CD4-positive, alpha-beta T cell treated with Interferon gamma for 1 hour (primary cell): ENCODE measurements at regions not wholly inside any gene's neighbourhood (a gene's known extent, or its start where the extent isn't known, plus 50 kb on each side); places are given as distances from the start of the nearest gene placed in this dataset.
"Not testable (repeated sequence)": the region's sequence is repeated elsewhere in the genome, so short reads cannot be mapped to it uniquely, and the experiment has no call there.

ENCODE experiments used
- DNase-seq: peaks from one replicate; pipeline ENCODE4 v3.0.0-alpha.2; 2020

DNA sequence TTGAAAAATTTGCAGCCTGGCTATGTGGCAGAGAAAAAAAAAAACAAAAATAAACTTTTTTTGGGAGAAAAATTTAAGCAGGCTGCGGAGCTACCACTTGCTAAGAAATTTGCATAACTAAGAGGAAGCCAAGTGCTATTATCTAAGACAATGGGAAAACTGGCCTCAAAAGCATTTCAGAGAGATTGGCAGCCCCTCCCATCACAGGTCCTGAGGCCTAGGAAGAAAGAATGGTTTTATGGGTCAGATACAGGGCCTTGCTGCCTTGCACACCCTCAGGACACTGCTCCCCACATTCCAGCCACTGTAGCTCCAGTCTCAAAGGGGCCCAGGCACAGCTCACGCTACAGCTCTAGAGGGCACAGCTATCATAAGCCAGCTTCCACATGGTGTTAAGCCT, 777.9 kb downstream of the TENT5A start:
- no peak for DNase-seq

DNA sequence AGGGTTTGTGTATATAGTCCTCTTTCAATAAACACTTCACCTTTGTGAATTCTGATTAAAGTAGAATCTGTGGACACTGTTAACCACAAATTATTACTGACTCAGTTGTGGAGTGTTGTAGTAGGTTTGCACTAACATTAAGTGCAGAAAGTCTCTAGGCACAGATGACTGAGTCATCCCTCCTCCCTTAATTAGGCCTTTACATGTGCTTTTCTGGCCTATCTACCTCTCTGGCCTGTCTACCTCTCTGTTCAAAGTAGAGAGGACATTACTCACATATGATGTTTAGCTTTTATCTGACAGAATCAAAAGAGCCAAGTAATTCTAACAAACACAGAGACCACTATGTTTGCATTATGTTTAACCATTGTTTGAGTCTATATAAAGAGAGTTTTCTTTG, 783.0 kb downstream of the TENT5A start:
- no peak for DNase-seq

DNA sequence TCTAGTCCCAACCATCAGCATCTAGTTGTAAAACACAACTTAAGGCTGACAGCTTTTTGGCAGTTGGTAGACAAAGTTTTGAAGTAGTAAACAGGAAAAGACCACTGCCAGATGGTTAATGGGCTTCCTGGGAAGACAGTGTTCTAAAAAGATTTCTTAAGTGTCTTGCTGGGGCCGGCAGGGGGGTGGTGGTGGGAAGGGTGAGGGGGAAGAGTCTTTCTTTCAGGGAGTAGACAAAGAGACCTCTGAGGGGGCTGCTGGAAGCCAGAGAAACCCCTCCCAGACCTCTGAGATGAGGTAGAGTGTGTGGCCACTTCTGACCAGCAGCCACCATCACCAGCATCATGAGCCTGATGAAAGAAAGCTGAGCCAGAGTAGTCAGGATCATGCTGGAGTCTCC, 784.9 kb downstream of the TENT5A start:
- DNase-seq: no peak

DNA sequence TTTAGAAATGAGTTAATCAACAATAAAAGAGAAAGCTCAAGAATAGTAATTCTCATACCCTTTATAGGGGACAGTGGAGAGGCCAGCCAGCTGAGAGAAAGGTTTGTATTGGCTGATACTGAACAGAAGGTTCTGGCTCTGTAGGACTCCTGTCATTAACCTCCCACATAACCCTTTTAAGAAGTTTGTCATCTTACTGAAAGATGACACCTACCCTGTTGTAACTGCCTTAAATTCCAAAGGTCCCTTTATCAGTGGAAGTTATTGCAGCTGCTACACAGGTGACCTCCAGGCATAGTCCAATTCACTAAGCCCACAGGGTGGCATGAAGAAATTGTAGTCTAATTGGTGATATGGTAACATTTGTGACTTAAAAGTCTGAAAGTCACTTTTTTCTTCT, 790.1 kb downstream of the TENT5A start:
- DNase-seq: no peak

DNA sequence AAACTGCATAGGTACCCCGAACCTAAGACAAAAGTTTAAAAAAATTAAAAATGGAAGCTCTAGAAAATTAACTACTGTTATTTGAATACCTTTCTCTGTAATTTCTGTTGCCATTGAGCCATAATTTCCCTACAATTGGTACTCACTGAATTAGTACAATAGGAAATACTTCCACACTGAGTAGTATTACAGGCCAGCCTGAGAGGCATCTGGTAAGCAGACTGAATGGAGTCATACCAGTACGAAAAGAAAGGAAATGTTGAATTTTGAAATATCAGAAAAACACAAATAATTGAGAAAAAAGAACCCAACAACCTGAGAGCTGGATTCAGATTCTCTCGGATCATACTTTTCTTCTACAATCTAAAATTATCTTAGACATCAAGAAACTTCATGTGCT, 791.3 kb downstream of the TENT5A start:
- no peak for DNase-seq

DNA sequence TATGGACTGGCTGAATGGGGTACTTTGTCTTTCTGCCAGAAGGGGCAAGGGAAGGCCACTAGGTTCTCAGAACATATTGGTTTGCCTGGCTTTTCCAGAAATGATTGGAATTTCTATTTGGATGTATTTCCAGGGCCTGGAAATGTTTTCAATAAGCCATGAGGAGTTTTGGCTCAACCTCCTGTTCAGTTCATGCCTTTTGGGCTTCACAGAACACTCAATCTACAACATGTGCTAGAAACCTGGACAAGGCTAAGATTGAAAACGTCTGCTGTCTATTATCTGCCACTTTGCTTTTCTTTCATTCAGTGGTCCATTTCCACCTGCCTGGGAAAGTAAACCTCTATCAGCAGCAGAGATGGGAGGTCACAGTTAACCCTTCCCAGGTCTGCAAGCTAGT, 793.4 kb downstream of the TENT5A start:
- no peak for DNase-seq

DNA sequence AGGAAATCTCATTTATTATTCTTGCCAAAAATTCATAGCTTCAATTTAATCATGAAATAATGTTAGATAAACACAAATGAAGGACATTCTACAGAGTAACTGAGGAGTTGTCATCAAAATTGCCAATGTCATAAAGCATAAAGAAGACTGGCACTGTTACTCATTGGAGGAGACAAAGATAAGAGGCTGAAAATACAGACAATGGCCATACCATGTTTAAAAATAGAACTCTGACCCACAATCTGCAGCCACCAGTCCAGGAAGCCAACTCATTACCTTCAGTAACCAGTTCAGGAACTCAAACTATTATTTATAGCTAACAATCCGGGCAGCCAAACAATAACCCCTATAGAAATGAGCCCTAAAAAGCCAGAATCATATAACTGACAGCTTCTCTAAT, 795.6 kb downstream of the TENT5A start:
- no peak for DNase-seq

DNA sequence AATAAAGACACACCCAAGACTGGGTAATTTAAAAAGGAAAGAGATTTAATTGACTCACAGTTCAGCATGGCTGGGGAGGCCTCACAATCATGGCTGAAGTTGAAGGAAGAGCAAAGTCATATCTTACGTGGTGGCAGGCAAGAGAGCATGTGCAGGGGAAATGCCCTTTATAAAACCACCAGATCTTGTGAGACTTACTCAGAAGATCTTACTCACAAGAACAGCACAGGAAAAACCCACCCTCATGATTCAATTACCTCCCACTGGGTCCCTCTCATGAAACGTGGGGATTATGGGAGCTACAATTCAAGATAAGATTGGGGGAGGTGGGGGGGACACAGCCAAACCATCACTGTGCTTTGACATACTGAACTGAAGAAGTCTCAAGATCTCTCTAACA, 800.0 kb downstream of the TENT5A start:
- not testable (repeated sequence) for DNase-seq

DNA sequence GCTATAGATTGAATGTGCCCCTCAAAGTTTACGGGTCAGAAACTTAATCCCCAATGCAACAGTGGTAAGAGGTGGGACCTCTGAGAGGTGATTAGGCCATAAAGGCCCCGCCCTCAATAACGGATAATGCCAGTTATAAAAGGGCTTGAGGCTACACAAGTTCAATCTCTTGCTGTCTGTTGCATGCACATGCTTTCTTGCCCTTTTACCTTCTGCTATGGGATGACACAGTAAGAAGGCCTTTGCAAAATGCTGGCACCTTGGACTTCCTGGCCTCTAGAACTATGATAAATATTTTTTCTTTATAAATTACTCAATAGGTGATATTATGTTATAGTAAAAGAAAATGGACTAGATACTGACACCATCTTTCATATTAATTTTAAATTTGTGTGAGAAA, 806.1 kb downstream of the TENT5A start:
- DNase-seq: no peak

DNA sequence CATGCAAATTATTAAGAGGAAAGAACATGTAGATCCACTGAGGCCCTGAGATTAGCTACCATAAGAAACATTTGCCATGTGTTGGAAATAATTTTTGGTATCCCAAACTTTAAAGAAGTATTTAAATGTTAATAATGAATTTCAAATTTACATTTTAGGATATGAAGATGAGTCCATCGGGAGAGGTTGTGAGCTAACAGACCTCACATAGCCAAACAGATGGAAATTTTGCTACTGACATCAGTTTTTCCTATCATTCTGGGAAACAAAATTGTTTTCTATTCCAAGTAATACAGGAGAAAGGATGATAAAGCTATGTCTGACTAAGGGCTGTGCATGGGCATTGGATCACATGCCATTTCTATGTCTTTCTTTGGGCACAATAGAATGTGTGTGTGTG, 809.6 kb downstream of the TENT5A start:
- no peak for DNase-seq

DNA sequence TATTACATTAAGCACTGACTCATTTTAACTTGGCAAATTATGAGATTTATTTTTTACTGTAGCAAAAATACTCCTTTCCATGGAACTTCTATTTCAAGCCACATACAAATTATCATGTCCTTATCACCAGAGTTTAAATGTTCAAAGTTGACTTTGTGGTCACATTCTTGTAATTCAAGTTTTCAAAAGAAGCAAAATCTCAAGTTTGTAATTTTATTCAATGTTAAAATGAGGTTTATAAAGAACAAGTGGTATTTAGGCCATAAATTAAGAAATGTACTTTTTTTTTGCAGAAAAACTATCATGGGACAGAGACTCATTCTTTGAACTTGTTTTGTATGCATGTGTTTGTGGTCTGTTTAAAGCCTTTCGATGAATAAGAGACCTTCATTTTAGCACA, 811.5 kb downstream of the TENT5A start:
- no peak for DNase-seq

DNA sequence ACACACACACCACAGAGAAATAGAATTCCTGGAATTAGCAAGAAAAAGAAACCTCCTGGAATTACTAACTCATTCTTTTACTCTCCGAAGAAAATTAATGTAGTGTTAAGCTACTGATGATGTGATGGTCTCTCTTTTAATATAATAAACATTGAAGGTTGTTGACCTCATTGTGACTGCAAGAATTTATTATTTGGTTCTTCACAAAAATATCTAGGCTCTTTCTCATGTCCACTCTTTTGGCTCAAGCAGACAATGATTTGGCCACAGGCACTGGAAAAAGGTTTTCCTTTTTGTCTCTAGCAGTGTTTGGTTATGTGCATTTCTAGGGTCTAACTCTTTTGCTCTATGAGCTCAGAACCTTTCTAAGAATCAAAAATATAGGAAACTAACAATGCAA, 811.9 kb downstream of the TENT5A start:
- no peak for DNase-seq

DNA sequence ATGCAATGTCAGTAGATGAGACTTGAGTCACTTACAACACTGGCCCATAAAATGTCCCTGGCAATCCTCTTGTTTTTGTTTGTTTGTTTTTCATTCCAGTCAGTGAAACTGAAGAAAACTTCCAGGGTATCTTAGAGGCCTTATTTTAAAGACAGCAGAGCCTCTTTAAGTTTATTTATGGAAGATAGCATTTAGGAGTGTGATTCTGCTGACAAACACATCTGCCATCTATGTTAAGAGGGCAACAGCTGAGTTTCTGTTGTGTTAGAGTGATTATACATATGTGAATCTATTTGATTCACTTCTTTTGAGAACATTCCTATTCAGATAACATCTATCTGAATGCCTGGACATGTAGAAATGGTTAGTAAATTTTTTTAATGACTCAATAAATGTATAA, 812.6 kb downstream of the TENT5A start:
- no peak for DNase-seq

DNA sequence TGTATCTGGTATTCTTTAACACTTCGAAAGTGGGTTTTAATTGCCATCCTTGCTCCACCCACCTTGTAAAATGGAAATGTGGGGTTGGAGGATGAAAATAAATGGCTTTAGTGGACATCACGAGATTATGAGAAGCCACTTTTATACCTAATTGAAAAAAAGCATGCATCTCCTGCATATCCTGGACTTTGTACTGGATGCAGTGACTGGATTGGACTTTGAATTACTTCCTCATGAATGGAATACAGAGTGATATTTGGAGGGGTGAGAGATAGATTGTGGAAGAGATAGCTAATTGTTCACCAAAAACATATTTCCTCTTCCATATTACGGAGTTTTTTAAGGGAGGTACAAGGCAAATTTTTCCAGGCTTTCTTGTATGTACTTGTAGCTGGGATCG, 813.0 kb downstream of the TENT5A start:
- DNase-seq: no peak

DNA sequence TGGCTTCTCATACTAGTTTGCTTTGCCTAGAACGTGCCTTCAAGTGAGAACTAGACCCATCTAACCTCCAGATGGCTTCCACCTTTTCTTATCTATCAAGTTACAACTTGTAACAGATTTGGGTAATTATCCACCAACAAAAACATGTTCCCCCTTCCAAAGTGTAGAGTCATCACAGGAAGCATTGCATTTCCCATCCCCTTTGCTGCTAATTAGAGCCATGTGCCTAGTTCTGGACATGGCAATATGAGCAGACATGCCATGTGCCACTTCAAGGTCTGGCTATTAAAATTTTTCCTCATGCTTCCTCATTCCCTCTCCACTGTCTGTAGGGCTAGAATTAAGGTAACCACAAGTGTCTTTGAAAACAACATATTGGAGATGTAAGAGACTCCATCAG, 814.4 kb downstream of the TENT5A start:
- DNase-seq: no peak

DNA sequence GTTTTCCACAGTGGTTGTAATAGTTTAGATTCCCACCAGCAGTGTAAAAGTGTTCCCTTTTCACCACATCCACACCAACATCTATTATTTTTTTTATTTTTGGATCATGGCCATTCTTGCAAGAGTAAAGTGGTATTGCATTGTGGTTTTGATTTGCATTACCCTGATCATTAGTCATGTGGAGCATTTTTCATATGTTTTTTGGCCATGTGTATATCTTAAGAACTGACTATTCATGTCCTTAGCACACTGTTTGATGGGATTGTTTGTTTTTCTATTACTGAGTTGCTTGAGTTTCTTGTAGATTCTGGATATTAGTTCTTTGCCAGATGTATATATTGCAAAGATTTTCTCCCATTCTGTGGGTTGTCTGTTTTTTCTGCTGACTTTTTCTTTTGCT, 820.1 kb downstream of the TENT5A start:
- no peak for DNase-seq

DNA sequence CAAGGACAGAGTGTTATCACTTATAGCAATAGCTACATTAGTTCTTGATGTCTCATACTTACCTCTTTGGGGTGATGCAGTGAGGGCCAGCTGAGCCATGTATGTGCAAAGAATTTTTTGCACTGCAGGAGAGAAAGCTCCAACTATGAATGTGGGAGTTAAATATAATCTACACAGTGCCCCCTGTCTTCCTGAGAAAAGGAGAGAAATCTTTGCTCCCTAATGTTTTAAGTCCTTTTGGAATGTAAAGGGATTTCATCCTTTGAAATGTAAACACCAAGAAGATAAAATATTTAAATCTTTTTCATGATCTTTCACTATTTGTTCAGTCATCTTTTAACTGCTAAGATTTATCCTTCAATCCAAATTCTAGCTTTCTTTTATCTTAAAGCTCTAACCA, 822.1 kb downstream of the TENT5A start:
- no peak for DNase-seq

DNA sequence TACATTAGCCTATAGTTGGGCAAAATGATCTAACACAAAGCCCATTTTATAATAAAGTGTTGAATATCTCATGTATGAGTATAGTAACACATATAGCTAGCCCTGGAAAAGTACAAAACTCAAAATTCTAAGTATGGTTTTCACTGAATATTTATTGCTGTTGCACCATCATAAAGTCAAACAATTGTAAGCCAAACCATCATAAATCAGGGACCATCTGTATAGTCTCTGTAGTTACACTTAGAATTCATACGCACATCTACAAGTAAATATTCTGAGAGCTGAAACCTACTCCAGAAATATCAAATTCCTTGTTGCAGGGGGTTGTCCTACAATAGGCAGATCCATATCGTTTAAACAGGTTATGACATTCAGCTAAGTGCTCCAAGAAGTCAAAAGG, 817.3 kb downstream of the BCKDHB start:
- no peak for DNase-seq

DNA sequence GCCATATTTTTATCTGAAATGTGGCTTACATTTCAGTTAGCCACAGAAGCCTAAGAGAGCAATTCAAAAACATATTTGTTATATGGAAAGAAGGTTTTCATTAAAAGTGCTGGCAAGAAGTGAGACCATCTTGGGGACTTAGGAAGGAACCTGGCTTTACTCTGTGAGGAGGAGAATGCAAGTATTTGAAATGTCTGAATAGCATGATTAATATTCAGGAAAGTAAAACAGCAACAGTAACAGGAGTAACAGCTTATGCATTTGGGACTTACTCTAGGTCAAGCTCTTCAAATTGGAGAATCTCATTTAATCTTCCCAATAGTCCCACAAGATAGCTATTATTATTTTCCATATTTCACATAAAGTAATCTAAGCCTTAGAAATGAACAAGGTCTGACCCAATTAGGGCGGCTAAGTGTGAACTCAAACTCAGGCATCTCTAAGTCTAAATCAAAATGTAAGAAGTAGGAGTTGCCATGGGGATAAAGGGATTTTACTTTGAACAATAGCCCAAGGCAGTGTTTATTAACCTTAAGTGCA, 816.5 kb downstream of the BCKDHB start:
- no peak for DNase-seq

DNA sequence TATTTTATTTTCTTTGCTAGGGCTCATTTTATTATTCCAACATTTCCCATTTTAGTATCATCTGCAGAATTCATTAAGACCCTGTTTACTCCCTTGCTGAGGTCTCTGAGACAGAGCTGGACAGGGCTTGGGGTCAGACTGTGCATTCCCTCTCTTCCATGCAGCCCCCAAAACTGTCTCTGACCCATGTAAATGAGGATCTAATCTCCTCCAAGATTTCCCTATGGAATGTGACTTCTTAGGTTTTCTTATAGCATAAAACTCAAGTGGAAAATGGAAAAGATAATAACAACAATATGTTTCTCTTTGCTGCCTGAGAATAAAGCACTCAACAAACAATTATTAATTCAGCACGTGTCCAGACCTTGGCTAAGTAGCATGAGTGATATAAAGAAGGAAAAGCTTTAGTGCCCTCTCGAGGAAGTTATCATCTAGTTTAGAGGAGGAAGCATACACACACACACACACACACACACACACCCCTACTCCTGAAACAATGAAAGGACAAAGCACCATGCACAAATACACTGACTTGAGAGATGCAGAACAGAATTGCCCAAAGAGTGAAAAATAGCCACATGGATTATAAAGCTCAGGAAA, 815.5 kb downstream of the BCKDHB start:
- DNase-seq: no peak

DNA sequence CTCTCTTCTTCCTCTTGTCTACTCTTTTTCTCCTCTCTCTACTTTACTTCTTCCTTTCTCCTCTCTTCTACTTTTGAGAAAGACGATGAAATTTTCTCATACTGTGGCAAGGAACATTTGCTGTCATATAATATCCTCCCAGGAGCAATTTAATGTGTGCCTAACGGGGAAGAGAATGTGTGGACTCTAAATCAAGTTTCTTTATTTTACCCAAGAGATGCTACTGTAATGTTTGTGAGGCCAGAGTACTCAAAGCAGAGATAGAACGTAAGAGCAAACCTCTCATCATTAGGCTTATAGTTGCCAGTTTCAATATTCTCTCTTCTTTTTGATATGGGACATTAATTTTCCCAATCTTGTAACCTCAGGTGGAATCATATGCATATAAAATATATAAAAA, 801.4 kb downstream of the BCKDHB start:
- DNase-seq: no peak

DNA sequence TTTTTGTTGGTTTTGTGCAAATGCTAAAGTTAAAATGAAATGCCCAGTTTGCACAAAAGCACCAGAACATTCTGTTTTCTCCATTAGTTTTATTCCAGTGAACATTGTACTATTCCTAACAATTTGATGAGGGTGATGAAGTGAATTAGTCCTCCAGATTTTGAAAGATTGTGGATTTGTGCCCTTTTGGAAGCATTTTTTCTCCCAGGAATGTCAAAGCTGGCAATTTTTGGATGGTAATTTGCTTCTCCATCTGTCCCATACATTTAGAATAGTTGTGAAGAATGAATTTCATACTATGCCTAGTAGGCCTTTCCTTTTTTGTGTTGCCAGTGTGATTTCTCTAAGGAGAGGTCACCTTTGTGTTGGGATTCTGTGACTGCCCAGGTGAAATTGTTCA, 797.2 kb downstream of the BCKDHB start:
- DNase-seq: no peak

DNA sequence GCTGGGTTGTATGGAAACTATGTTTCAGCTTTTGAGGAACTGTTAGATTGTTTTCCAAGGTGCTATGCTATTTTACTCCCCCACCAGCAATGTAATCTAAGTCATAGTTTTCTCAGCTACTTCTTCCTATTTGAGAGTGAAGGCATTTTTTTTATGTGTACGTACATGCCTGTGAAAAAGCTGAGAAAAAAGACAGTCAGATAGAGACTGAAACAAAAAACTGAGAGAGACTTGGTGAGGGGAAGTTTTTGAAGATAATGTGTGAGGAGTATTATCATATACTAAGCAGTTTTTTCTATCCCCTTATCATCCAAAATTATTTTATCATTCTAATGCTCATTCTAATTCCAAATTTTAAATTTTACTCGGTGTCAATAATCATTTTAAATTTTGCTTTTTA, 780.0 kb downstream of the BCKDHB start:
- no peak for DNase-seq

DNA sequence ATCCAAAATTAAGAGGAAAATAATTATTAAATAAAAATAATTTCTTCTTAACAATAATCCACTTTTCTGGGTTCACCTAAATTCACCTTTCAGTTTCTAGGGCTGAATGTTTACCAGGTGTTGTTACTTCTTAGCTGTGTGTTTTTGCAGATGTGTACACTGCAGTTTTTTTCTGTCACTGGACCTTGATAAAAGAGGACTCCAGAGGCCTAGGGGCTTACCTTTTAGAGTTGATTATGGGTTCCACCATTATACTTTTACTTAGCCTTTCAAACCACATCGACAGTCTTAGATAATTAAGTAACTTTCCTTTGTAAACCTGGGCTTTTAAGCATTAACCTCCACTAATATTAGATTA, 766.5 kb downstream of the BCKDHB start:
- no peak for DNase-seq

DNA sequence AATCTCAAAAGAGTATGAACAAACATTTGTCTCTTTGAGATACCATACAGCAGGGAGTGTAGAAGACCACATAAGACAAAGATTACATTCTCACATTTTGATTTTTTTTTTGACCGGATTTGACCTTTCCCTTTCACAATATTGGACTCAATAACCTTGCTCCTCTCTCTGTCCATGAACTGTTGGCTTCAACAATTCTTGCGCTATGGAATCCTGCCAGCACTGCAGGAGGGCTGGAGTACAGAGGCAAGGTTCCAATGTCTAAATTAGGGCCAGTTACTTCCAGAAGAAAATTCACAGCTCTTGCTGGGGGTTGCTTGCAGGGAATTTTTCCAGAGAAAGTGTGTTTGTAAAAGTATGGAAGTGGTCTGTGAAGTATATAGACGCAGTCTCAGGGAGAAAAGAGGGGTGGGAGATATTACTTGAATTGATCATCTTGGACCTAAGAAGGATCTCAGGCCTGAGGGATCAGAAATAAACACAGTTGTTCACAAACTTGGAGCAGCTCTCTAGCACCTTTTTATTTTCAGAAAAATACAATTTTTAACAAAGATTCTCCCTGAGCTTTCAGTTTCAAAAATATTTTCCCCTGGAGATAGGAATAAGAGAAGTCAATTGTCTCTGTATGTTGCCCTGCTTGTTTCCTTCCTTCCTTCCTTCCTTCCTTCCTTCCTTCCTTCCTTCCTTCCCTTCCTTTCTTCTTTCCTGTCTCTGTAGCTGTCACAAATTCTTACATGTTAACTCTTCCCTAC, 765.9 kb downstream of the BCKDHB start:
- DNase-seq: no peak
